HG02798 (cell line): ENCODE measurements at regions not wholly inside any gene's neighbourhood (a gene's known extent, or its start where the extent isn't known, plus 50 kb on each side); places are given as distances from the start of the nearest gene placed in this dataset.
"Not testable (repeated sequence)": the region's sequence is repeated elsewhere in the genome, so short reads cannot be mapped to it uniquely, and the experiment has no call there.

Source experiments
- ATAC-seq: cut with Tn5 transposase; IDR thresholded peaks from one replicate; pipeline ENCODE4 v1.9.1; 2021; ENCODE audit warnings: mild to moderate bottlenecking; ENCODE audit not compliant: unreplicated experiment, poor library complexity

DNA sequence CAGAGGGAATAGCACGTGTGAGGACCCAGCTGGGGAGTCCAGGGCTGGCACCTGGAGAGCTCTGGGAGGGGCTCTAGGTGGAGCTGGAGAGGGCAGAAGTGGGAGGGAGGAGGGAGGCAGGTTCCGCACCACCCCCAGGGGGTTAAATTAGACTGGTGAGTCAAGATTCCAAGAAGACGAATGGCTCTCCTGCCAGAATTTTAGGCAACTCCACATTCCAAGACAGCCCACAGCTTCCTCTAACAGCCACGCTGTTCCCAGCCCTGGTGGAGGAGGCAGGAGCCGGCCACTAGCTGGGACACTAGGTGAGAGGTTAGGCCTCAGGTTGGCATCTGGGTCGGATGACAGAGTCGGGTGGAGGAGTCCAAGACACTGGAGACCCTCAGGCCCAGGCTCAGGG, 60.2 kb downstream of the TFAP2C start:
- no peak for ATAC-seq

DNA sequence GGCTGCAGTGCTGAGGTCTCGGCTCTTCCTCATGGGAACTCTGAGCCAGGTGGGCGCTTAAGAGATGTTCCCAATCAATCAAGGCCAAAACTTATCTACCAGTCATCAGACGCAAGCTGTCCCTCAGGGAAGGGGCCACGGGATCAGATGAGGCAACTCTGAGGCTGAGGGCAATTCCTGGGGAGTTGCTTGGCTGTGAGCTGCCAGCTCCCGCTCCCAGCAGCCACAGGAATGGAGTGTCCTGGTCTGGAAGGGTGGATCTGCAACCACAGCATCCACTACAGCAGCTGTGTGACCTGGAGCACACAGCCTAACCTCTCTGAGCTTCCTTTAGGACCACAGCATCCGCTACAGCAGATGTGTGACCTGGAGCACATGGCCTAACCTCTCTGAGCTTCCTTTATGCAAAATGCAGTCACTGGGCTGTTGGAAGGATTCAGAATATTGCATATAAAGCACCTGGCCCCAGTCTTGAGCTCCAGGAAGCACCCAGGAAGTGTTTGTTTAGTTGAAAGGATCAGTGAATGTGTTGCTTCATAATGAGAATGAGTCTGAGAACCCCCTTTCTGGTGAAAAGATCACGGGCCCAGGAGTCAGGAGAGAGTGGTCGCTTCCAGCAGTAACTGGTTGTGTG, 60.9 kb downstream of the TFAP2C start:
- ATAC-seq = no peak

DNA sequence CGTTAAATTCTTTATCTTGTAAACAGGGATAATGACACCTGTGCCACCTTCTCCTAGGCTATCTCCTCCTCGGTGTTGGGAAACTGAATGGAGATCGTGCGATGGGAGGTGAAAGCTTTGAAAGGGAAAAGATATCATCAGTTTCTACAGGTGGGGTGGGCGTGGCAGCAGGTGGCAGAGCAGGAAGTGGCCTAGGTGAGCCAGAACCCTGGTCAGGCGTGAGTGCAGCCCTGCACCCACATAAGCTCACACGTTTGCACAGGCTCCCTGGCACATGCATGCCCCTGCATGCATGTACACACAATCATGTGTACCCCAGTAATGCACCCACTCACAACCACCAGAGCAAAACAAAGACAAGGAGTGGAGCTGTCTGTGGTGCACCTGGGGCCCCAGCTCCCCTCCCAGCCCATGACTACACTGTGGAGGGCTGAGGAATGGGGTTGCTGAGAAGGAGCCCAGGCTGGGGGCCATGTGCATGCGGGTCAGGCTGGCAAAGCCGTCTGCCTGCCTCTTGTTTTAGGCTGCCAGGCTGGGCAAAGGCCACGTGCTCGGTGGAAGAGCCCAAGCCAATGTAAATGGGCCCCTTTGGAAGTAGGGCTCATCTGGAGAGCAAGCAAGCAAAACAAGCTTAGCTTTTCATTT, 61.5 kb downstream of the TFAP2C start:
- no peak for ATAC-seq

DNA sequence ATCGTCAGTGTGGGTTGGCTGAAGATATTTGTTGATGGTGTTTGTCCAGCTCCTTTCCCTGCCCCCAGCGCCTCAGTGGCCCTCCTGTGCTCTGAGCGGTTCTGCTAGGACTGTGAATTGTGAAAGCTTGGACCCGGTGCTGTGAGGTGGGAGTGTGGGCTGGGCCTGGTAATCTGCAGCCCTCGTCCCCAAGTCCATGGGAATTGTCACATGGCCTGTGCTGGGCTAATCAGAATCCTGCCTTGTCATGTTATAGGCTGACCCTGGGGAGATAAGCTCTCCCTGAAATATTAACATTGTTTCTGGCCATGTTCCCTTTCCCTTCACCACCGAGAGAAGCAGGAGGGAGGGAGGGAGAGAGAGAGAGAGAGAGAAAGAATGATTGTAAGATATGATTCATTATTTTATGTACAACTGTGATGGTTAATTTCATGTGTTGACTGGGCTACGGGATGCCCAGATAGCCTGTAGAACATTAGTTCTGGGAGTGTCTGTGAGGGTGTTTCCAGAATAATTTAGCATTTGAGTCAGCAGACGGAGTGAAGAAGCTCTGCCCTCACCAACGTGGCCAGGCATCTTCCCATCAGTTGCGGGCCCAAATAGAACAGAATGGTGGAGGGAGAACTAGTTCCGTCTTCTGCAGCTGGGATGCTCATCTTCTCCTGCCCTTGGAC, 62.4 kb downstream of the TFAP2C start:
- ATAC-seq = no peak

DNA sequence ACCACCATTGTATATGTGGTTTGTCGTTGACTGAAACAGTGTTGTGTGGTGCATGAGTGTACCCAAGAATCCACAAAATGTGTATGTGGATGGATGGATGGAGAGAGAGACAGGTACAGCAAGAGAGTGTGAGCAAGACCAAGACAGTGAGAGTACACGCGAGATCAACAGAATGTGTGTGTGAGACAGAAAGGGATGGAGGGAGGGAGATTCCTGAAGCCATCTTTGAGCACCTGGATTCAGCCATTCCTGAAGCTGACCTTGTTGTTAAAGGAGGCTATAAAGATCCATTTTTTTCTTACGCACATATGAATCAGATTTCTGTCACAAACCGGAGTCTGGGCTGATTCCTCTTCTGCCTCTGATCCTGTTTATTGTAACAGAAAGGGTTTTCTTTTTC, 64.1 kb downstream of the TFAP2C start:
- no peak for ATAC-seq

DNA sequence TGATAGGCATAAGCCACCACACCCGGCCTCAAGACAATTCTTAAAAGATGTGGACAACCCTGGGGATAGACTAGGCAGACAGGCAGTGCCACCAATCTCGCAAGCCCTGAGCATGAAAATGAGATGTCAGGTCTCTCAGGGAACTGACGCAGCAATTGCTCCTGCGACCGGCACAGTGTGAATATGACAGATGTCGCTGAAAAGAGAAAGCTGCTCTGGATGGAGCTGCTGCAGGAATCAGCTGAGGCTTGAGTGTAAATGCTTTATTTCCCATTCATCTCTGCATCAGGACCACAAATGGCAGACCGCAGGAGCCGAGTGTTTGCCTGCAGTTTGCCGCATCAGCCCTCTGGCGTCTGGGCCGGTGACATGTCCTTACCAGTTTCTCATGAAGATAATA, 68.4 kb downstream of the TFAP2C start:
- no peak for ATAC-seq

DNA sequence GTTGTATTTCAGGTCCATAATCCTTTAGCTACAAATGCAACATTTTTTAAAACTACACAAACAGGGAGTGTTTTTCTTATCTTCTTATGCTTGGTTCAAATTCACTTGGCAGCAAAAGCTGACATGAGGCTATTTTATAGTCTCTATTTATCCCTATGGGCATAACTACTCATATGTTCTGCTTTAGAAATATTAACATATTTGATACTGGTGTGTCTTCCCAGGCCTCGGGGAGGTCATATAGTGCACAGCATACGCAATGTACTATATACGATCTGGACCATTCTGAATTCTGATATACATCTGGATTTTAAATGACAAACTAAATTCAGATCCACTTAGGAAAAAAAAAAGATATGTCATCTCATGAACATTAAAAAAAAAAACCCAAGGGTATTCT, 69.2 kb downstream of the TFAP2C start:
- no peak for ATAC-seq

DNA sequence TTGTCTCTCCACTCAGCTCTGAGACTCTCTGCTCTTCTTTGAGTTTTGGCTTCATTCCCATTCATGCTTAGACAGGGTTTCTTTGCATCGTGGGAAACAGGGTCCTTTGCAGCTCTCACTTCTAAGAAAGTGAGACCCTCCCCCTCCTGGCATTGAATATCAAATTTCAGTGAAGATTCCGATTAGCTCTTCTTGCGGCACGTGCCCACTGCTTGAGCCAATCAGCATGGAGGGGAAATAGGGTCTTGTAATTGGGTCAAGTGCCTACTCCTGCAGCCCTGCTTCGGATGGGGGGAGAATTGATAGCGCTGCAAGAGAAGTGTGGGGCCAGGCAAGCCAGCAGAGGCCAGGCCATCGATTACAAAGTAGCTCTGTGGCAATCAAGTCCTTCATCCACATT, 69.6 kb downstream of the TFAP2C start:
- ATAC-seq = no peak

DNA sequence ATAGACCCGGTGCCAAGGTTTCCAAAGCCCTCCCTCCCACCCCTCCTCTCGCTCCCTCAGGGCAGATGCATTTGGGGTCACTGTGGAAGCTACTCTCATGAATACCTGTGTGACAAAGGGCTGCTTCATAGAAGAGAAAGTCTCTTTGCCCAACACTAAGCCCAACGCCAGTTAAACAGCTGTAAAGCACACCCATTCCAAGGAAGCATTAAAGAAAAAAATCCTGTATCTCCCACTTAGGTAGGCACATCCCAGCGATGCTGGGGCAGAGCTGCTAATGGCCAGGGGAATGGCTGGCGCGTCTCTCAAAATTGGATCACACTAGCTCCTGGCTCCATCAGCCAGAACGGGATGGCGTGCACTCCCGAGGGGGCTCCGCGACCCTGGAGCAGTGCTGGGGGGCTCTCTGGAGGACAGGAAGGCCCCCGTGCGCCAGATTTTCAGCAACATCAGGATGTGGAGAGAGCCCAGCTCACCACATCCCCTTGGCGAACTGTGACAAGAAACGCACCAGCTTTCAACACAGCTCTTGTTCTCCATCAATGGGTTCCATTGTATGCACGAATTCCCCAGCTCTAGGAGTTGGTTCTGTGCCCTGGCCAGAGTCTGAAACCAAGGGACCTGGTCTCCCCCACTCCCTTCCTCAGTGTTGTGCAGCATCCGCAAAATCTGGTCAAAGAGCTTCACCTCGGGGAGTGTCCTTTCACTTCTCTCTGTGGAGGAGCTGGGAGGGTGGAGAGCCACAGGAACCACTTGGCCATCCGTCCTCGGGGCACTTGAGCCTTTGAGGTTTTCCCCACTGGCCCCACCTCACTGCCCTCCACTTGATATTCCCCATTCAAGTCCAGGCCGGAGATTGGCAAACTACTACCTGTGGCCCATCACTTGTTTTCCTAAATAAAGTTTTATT, 74.1 kb downstream of the TFAP2C start:
- no peak for ATAC-seq

DNA sequence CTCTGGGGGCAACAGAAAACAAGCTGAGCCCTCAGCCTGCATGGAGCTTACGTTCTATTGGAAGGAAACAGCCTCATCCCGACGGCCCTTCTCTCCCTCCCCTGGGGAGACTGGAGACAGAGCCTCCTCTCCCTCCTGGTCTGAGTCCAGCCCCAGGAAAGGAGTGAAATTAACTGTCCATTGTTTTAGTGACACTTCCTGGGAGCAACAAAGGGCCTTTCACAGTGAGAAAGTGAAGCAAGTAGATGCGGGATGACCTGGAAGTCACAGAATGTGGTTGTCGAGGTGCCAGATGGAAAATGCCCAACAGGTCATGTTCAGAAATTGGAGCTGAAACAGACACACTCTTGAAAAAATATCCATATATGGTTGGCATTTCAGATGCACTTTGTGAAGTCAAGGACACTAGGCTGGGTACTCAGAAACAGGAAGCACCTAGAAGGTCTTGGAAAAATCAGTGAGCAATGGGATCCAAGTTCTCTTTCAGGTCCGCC, 77.8 kb downstream of the TFAP2C start:
- ATAC-seq = no peak

DNA sequence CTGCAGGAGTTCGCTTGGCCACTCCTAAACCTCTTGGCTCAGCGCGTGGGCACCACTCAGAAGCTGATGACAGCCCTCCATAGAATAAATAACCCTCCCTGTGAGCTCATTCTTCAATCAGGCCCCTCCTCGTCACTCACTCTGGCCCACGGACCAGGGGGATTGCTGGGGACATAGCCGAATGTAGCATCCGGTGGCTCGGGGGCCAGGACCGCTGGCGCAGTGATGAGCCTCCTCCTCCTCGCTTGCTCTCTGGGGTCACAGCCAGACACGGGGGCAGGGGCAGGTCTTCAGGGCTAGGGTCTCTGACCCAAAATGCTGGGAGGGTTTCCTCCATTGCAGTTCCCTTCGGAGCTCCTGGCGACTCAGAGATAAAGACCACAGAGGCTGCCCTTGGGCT, 79.9 kb downstream of the TFAP2C start:
- ATAC-seq = no peak

DNA sequence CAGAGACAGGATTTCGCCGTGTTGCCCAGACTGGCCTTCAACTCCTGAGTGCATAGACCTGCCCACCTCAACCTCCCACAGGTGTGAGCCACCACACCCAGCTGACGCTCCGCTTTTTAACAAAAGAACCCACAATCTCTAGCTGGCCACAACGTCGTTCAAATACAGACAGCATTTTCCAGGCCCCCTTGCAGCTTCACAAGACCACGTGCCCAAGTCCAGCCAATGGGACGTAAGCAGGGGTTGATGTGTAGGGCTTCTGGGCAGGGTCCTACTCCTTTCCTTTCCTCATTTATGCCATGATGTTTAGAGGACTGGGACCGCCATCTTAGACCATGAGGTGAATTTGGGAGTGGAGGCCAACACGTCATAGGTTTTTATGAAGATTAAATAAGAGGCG, 81.0 kb downstream of the TFAP2C start:
- ATAC-seq = no peak

DNA sequence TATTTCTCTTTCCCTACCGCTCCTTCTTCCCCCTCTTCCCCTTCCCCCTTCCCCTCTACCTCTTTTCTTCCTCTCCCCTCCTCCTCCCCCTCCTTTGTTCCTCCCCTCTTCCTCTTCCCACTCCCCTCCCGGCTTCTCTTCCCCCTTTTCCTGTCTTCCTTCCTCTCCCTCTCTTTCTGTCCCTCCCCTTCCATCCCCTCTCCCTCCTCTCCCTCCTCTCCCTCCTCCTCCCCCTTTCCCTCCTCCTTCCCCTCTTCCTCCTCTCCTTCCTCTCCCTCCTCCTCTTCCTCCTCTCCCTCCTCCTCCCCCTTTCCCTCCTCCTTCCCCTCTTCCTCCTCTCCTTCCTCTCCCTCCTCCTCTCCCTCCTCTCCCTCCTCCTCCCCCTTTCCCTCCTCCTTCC, 81.5 kb downstream of the TFAP2C start:
- ATAC-seq = not testable (repeated sequence)

DNA sequence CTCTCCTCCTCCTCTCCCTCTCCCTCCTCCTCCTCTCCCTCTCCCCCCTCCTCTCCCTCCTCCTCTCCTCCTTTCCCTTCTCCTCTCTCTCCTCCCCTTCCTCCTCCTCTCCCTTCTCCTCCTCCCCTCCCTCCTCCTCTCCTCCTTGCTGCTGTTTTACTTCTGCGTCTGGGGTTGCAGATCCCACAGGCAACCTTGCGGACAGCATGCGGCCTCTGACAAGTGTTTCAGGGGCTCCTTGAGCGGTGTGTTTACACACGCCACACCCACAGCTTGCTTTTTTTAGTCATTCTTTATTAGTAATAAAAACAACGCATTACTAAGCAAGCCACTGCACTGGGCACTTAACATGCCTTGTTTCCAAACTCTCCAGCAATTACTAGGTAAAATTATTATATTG, 81.9 kb downstream of the TFAP2C start:
- no peak for ATAC-seq

DNA sequence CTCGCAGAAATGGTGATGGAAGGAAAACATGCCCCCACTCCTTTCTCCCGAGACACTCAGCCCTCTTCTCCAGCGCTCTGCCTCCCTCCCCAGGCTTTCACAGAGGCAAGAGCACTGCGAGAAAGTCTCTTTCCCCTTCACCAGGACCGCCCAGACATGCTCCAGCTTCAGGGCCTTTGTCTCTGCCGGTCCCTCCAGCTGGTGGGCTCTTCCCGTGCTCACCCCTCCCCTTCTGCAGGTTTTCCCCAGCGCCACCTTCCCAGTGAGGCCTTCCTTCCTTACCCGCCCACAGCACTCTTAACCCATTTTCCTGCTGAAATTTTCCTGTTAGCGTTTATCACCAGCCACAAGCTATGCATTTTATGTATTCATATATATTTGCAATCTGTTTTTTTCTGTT, 86.2 kb downstream of the TFAP2C start:
- no peak for ATAC-seq

DNA sequence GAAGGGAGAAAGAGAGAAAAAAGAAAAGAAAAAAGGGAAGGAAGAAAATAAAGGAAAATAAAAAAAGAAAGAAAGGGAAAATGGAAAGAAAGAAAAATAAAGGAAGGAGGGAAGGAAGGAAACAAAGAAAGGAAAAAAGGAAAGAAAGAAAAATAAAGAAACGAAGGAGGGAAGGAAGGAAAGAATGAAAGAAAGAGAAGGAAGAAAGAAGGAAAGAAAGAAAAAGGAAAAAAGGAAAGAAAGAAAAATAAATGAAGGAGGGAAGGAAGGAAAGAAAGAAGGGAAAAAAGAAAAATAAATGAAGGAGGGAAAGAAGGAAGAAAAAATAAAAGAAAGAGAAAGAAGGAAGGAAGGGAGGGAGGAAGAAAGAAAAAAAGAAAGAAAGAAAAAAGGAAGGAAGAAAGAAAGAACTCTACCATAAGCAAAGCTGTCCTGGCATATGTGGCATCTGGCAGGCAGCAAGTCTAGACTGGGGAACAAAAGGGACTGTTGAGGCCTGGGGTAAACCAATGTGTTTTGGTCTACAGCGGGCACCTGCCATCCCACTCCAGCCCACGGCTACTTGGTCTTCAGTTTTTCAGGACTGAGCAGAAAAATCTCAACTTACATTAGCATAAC, 86.9 kb downstream of the TFAP2C start:
- ATAC-seq = no peak

DNA sequence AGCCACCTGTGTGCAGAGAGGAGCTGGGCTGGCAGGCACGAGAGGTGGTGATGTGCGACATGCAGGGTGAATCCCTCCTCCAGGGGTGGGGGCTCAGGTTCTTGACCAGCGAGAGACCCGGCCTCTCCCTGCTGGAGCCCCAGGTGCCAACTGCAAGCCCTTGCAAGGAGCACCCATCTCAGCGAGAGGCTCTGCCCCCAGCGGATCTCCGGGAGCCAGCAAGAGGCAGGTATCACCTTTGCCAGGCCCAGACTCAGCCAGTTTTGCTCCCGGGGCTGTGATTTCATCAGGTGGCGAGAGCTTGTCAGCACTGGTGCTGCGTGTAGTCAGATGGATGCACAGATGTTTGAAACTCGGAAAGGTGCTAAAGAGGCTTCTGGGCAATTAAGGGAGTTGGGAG, 87.7 kb downstream of the TFAP2C start:
- ATAC-seq = no peak

DNA sequence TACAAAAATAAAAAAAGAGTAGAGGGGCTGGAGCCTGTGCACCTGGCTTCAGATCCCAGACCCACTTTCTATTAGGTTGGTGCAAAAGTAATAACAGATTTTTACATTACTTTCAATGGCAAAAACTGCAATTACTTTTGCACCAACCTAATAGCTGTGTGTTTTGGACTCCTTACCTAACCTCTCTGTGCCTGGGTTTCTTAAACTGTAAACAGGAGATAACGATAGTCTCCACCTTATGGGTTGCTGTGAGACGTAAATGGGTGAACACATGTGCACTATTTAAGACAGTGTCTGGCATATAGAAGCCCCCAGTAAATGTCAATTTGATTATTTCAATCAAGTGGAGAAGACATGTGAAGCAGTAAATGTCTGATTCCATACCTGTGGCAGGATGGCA, 89.7 kb downstream of the TFAP2C start:
- no peak for ATAC-seq

DNA sequence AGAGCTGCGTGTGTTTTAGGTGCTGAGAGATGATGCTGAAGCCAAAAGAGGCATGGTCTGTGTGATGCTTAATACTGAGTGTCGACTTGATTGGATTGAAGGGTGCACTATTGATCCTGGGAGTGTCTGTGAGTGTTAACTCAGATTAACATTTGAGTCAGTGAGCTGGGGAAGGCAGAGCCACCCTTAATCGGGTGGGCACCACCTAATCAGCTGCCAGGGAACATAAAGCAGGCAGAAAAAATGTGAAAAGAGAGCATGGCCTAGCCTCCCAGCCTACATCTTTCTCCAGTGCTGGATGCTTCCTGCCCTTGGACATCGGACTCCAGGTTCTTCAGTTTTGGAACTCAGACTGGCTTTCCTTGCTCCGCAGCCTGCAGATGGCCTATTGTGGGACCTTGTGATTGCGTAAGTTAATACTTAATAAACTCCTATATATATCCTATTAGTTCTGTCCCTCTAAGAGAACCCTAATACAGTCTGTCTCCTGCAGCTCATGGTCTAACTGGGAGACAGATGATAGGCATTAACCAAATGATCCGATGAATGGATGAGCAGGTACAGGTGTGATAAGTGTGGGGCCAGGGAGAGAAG, 91.6 kb downstream of the TFAP2C start:
- ATAC-seq = no peak

DNA sequence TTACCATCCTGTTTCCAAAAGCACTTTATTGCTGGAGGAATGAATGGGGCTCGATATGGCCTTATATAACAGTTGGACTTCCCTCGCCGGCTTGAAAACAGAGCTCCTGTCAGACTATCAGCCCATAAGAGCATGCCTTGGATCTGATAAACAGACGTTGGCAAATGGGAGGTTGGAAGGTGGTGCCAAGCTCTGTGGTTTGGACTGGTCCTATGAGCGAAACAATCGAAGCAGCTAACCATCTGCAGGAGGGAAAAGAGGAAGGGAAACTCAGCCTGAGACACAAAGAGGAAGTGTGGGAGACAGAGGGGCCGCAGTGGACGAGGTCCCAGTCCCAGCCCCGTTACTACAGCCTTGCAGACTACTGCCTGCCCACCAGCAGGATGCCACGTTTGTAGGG, 92.9 kb downstream of the TFAP2C start:
- no peak for ATAC-seq
